GM19468 (cell line): ENCODE measurements at regions not wholly inside any gene's neighbourhood (a gene's known extent, or its start where the extent isn't known, plus 50 kb on each side); places are given as distances from the start of the nearest gene placed in this dataset.
"Not testable (repeated sequence)": the region's sequence is repeated elsewhere in the genome, so short reads cannot be mapped to it uniquely, and the experiment has no call there.

Experiments
- ATAC-seq: cut with Tn5 transposase; IDR thresholded peaks from one replicate; pipeline ENCODE4 v1.9.1; 2021; ENCODE audit warnings: mild to moderate bottlenecking, moderate library complexity, moderate number of reproducible peaks; ENCODE audit not compliant: unreplicated experiment; ENCODE audit errors: extremely low read depth

- ATAC-seq = no peak
Measured at GRCh38 chr10:35813219-35813618, 171.1 kb upstream of the FZD8 start.

- no peak for ATAC-seq
Measured at GRCh38 chr10:35808344-35808743, 166.2 kb upstream of the FZD8 start.

GRCh38 chr10:35803046-35803445 is 160.9 kb upstream of the FZD8 start:
- ATAC-seq = no peak

GRCh38 chr10:35797187-35797586 is 155.1 kb upstream of the FZD8 start:
- ATAC-seq = no peak

GRCh38 chr10:35795131-35795824 is 153.2 kb upstream of the FZD8 start:
- no peak for ATAC-seq

GRCh38 chr10:35794703-35795102 is 152.6 kb upstream of the FZD8 start:
- ATAC-seq = no peak

- no peak for ATAC-seq
Measured at GRCh38 chr10:35792291-35792690, 150.2 kb upstream of the FZD8 start.

GRCh38 chr10:35789996-35790395 is 147.9 kb upstream of the FZD8 start:
- ATAC-seq = no peak

GRCh38 chr10:35784751-35785150 is 142.7 kb upstream of the FZD8 start:
- ATAC-seq = no peak

GRCh38 chr10:35783305-35783838 is 141.3 kb upstream of the FZD8 start:
- ATAC-seq = no peak

GRCh38 chr10:35781643-35782035 is 139.5 kb upstream of the FZD8 start:
- ATAC-seq = no peak

GRCh38 chr10:35780970-35781642 is 139.0 kb upstream of the FZD8 start:
- no peak for ATAC-seq

GRCh38 chr10:35778306-35778705 is 136.2 kb upstream of the FZD8 start:
- ATAC-seq = no peak

- not testable (repeated sequence) for ATAC-seq
Measured at GRCh38 chr10:35776557-35776956, 134.5 kb upstream of the FZD8 start.

- no peak for ATAC-seq
Measured at GRCh38 chr10:35774109-35774508, 132.0 kb upstream of the FZD8 start.

GRCh38 chr10:35770817-35771355 is 128.8 kb upstream of the FZD8 start:
- no peak for ATAC-seq

- ATAC-seq = no peak
Measured at GRCh38 chr10:35769795-35770194, 127.7 kb upstream of the FZD8 start.

GRCh38 chr10:35768731-35769130 is 126.6 kb upstream of the FZD8 start:
- ATAC-seq = no peak

- no peak for ATAC-seq
Measured at GRCh38 chr10:35768011-35768410, 125.9 kb upstream of the FZD8 start.

GRCh38 chr10:35765996-35766395 is 123.9 kb upstream of the FZD8 start:
- ATAC-seq = no peak

GRCh38 chr10:35765066-35765527 is 123.0 kb upstream of the FZD8 start:
- no peak for ATAC-seq
